Renal pelvis (tissue), 1 donor: ENCODE measurements at regions not wholly inside any gene's neighbourhood (a gene's known extent, or its start where the extent isn't known, plus 50 kb on each side); places are given as distances from the start of the nearest gene placed in this dataset.

ENCODE experiments used
- DNase-seq: peaks from one replicate; pipeline ENCODE4 v3.0.0-alpha.2; 2013

DNA sequence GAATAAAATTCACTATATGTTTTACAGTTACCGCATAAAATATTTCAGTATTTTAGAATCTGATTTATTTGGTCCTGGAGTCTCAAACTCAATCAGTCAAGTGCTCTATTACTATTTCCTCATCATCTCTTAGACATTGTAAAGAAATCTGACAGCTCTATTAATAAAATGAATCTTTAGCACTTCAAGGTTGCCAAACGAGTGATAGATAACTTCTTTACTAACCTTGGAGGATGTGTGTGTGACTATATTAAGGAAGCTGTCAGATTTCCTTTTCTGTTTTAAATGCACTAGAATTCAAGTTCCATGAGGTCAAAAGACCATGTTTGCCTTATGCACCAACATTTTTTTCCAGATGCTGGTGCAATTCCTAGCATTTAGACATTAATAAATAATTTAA is 389.8 kb upstream of the AZI2 start:
- DNase-seq: no peak

GRCh38 chr3:28739647-28740046 is 391.0 kb upstream of the AZI2 start:
- no peak for DNase-seq

DNA sequence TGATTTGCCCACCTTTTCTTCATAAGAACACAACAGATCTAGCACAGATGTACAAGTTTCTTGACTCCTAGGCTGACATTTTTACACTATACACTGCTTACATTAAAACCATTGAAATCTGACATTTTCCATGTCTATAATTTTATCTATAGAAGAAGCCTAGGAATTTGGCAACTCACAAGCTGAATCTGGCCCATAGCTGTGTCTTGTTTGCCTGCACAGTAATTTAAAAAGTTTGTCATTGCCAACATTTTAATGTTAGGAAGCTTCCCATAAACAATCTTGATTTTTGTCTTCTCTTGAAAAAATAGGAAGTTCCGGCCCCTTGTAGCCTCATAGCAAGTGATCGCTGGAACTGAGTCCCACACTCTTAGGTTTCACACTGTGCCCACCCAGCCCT is 394.6 kb upstream of the AZI2 start:
- DNase-seq: no peak

DNA sequence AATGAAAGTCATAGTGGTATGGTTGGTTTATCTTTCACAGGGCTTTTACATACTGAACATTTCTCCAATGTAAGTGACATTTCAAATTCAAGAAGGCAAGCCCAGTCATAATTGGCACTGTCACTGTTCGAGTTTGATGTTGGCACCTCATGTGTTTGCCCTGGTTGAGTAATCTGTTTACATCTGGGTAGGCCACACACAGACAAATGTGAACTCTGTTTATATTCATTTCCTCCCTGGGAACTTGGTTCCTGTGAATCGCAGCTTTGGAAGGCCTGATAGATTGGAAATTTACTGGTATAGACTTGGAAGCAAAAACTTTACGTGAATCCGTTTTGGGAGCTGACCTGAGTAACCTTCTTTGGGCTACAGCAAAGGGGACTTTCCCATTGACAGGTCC is 395.2 kb upstream of the AZI2 start:
- no peak for DNase-seq

DNA sequence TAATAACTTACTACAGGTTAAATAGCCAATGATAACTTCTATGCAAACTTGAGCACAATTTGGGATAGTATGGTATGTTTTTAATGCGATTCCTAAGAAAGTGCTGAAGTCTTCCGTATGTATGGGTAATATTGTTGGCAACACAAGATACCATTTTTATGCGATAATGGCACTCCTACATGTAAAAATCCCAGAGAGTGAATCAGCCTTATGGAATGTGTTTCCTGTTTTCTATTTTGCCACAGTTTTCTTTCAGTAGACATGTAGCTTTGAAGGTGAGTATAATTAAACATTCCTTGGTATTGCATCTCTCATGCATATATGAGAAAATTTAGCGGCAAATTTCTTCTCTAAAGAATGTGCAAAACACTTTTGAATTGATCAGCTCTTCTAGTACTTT is 396.8 kb upstream of the AZI2 start:
- no peak for DNase-seq

DNA sequence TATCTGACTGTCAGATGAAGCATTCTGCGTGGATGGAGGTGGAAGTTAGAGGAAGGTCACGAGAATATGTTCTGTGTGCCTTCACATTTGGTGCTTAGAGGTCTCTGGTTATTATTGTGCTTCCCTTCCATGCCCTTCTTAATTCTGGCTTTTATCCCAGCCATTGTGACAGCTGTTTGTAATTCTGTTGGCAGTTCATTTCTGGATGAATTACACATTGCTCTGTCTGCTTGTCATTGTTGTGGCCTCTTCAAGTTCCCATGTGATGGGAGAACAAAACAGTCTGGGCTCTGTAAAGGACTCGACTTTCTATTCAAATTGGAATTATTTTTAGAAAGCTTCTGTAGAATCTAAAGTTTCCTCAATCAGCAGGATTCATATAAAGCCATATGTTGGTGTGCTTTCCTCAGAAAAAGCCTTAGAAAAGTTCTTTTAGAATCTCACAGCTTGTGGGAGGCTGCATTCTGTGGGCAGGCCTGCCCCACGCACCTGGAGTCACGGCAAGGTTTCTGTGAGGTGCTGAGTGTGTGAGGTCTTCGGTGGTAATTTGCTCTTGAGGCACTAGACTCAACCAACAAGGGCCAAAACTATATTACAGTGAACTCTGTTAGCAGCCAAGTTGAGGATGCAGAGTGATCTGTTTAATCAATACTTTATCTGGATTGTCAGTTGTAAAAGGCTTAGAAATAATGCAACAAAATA is 397.4 kb upstream of the AZI2 start:
- DNase-seq: no peak

GRCh38 chr3:28746990-28747389 is 398.4 kb upstream of the AZI2 start:
- DNase-seq: no peak

- DNase-seq: no peak
Observed at GRCh38 chr3:28751864-28752263, 403.2 kb upstream of the AZI2 start.

- DNase-seq: no peak
Observed at GRCh38 chr3:28752290-28752689, 403.7 kb upstream of the AZI2 start.

DNA sequence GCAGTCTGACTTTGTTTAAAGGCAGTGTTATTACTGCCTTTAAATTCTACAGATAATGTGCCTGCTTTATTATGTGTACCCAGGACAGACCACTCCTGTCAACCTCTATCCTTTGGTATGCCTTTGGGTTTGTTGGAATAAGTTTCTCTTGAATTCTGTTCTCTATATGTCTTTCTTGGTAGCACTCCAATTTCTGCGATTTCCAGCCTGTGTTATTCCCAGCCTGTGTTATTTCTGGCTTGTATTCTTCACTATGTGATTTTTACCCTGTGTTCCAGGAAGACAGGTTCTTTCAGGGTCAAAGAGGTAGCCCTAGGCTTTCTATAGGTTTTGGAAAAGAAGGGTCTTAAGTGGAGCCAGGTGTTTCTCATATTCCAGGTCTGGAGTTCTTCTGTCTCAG is 407.4 kb upstream of the AZI2 start:
- DNase-seq: no peak

- DNase-seq: no peak
Observed at GRCh38 chr3:28758115-28758514, 409.5 kb upstream of the AZI2 start.

DNA sequence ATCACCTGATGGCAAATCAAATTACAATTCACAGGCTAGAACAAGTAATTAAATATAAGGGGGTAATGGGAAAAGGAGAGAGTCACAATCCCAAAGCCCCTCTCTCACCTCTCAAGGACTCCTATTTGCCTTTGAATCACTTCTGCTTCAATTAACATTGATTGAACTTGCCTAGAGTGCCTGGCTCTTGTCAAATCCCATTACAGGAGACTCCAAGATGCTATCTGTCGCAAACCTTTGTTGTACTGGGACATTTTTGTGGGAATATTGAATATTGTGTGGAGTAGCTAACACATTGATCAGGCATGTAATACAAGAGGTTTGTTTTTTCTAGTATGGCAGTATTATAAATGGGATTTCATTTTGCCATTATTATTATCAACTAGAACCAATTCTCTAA is 412.8 kb upstream of the AZI2 start:
- no peak for DNase-seq

GRCh38 chr3:28765194-28765593 is 416.6 kb upstream of the AZI2 start:
- DNase-seq: no peak

- no peak for DNase-seq
Observed at GRCh38 chr3:28768439-28768838, 419.8 kb upstream of the AZI2 start.

DNA sequence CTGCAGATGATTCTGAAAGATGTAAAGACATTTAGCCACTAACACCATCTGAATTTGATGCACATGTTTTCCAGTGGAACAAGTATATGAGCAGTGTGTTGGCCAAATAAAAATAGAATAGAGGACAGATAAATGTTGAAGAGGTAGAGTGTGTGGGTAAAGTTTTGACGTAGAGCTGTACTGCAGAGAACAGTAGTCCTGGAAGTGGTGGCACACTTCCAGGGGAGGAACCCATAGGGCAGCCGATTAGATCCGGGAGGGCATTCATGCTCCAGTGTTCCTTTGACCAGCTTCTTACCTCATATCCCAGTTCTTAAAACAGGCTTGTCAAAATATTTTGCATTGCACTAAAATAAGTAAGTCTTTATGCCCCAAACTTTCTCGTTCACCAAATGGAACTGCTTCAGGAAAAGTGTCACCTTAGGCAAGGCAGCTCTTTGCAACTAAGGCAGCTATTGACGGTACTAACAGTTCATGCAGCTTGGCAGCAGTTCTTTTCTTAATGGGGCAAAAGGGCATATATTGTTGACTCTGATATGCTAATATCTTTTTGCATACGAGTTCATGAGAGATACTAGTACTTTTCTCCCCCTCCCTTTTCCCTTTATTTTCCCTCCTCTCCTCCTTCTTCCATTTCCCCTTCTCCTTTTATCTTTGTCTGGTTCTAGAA is 429.3 kb upstream of the AZI2 start:
- no peak for DNase-seq

GRCh38 chr3:28780480-28780879 is 431.9 kb upstream of the AZI2 start:
- DNase-seq: no peak

DNA sequence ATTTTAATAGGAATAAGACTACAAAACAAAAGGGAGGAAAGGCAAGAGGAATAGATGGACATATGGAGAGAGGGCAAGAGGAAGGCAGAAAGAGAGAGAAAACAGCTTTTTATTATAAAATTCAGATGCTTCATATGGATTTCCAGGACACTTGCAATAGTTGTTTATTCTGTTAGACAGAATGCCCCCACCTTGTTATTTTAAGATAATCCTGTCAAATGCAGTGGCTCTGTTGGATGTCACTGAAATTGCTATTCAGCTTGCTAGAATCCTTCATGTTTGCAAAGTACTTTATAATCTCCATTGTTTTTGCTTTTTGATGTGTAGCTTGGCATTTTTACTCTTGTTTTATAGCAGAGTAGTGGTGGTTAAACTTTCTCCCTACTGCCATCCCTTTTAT is 432.4 kb upstream of the AZI2 start:
- no peak for DNase-seq

- DNase-seq: no peak
Observed at GRCh38 chr3:28786446-28786845, 437.8 kb upstream of the AZI2 start.

DNA sequence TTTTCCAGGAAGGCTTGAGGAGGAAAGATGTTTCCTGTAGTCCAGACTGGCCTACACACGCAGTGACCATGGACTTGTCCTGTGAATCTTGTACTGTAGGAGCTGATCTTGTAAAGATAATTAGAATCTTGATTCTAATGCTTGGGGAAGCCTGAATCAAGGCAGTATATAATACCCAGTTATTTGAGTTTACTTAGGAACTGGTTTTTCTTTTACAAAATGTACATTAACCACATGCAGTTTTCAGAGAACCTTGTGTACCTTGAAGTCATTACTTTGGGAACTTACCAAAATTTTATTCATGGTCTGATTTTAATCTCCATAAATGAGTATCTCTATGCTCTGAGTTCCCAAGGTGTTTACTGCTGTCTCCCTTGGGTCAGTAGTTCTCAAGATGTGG is 439.9 kb upstream of the AZI2 start:
- DNase-seq: no peak

DNA sequence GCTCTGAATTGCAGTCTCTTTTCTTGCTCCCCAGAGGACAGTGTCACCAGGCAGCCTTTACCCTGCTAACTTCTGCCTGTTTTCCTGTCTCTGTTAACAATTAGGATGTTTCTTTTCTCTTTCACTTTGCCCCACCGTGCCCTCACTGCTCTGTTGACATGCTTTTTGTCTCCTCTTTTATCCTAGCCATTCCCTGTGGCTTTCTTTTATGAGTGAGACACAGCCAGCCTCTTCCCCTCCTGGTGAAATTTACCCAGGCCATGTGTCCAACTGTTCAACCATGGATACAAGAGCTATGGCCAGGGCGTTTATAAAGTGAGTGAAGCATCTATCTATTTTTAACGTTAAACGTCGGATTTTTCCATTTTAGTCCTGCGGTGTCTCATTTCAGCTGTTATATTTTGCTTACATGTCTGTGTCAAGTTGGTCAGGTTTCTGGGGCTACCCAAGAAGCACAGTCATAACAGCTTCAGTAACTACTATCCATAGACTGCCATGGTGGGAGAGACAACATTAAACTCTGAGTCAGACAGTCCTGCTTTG is 443.2 kb upstream of the AZI2 start:
- no peak for DNase-seq

- DNase-seq: no peak
Observed at GRCh38 chr3:28792604-28793003, 444.0 kb upstream of the AZI2 start.

GRCh38 chr3:28799084-28799483 is 450.5 kb upstream of the AZI2 start:
- no peak for DNase-seq

- no peak for DNase-seq
Observed at GRCh38 chr3:28800203-28800602, 451.6 kb upstream of the AZI2 start.

DNA sequence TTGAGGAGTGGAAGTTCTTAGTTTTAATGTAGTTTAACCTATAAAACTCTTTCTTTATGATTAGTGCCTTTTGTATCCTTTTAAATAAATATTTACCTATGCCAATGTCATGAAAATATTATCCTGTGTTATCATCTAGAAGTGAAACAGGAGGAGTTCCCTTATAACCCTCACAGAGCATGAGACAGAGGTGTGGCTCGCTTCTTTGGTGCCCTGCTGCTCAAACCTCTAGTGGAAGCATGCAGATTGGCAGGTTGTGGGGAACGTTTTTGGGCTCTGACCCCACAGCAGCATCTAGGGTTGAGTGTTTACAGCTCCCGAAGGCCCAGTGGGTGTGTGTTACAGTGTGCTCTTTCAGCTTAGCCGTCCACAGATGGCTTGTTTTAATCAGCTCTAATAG is 459.4 kb upstream of the AZI2 start:
- DNase-seq: no peak
